Neural progenitor cell (in vitro differentiated cells): ENCODE measurements at regions not wholly inside any gene's neighbourhood (a gene's known extent, or its start where the extent isn't known, plus 50 kb on each side); places are given as distances from the start of the nearest gene placed in this dataset.

Experiments
- DNase-seq: peaks from one replicate; pipeline ENCODE4 v3.0.0-alpha.2; 2016; ENCODE audit warnings: low spot score
- H2AFZ ChIP-seq: fragments of 200-600 bp; sonication (generic); replicated peaks from 2 replicates; pipeline ENCODE4 v1.6.1; 2016; ENCODE audit warnings: antibody characterized with exemption
- H3F3A ChIP-seq: fragments of 200-600 bp; sonication (generic); 2 replicates; pipeline ENCODE4 v1.6.1; 2016; ENCODE audit warnings: antibody characterized with exemption, low read depth
- H3K27ac ChIP-seq: fragments of 200-600 bp; sonication (generic); 2 replicates; pipeline ENCODE4 v1.5.1; 2016; ENCODE audit warnings: mild to moderate bottlenecking
- H3K27me3 ChIP-seq: fragments of 200-600 bp; sonication (generic); 2 replicates; pipeline ENCODE4 v1.6.1; 2016; ENCODE audit warnings: mild to moderate bottlenecking, moderate library complexity
- H3K36me3 ChIP-seq: fragments of 200-600 bp; sonication (generic); 2 replicates; pipeline ENCODE4 v1.5.1; 2016
- H3K4me1 ChIP-seq: fragments of 200-600 bp; sonication (generic); 2 replicates; pipeline ENCODE4 v1.6.1; 2016; ENCODE audit warnings: mixed run types
- H3K4me2 ChIP-seq: fragments of 200-600 bp; sonication (generic); 2 replicates; pipeline ENCODE4 v1.6.1; 2016
- H3K4me3 ChIP-seq: fragments of 200-600 bp; sonication (generic); 2 replicates; pipeline ENCODE4 v1.5.1; 2016
- H3K79me2 ChIP-seq: fragments of 200-600 bp; sonication (generic); 2 replicates; pipeline ENCODE4 v1.6.1; 2016; ENCODE audit warnings: low read depth
- H3K9ac ChIP-seq: fragments of 200-600 bp; sonication (generic); 2 replicates; pipeline ENCODE4 v1.6.1; 2016
- H3K9me3 ChIP-seq: fragments of 200-600 bp; sonication (generic); 2 replicates; pipeline ENCODE4 v1.5.1; 2016; ENCODE audit warnings: low read depth
- H4K20me1 ChIP-seq: fragments of 200-600 bp; sonication (generic); 2 replicates; pipeline ENCODE4 v1.6.1; 2016; ENCODE audit warnings: low read depth
- H3K27ac Mint-ChIP-seq: 3 replicates; pipeline ENCODE4 v1.8.0; 2021; ENCODE audit warnings: mixed read lengths
- H3K27me3 Mint-ChIP-seq: 2 replicates; pipeline ENCODE4 v1.8.0; 2022; ENCODE audit warnings: low read depth, mild to moderate bottlenecking, inconsistent platforms, moderate library complexity, mixed read lengths; ENCODE audit not compliant: insufficient read depth
- H3K36me3 Mint-ChIP-seq: 3 replicates; pipeline ENCODE4 v1.8.0; 2021; ENCODE audit warnings: mixed read lengths
- H3K4me1 Mint-ChIP-seq: 3 replicates; pipeline ENCODE4 v1.8.0; 2021; ENCODE audit warnings: mixed read lengths
- H3K4me3 Mint-ChIP-seq: 3 replicates; pipeline ENCODE4 v1.8.0; 2021; ENCODE audit warnings: mild to moderate bottlenecking, moderate library complexity, mixed read lengths
- H3K9me3 Mint-ChIP-seq: 3 replicates; pipeline ENCODE4 v1.8.0; 2020; ENCODE audit warnings: mixed read lengths
- EZH2 ChIP-seq: fragments of 200-600 bp; sonication (generic); IDR thresholded peaks from 2 replicates; pipeline ENCODE4 v1.6.1; 2017; ENCODE audit warnings: antibody characterized with exemption, mild to moderate bottlenecking, moderate library complexity
- EZH2phosphoT487 ChIP-seq: fragments of 200-600 bp; sonication (generic); IDR thresholded peaks from 2 replicates; pipeline ENCODE4 v1.6.1; 2017; ENCODE audit warnings: antibody characterized with exemption
- TF ChIP-seq, protein P1 (sequence below): fragments of 200-600 bp; sonication (generic); IDR thresholded peaks from 2 replicates; pipeline ENCODE4 v1.5.1; 2017; ENCODE audit warnings: antibody characterized with exemption, mild to moderate bottlenecking

DNA sequence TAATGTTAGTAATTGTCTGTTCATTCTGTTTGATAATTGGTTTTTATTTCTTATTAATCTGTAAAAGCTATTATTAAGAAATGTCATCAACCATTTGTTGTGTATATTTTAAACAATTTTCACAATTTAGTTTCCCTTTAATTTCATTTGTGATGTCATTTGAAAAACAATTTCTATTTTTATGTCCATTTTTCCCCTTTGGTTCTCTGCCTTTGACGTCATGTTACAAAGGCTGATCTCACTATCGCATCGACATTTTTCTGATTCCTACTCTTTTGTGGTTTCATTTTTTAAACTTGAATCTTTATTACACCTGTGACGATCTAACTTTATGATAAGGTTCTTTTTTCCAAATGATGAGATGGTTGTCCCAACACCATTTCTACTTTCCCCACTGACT lies 191.0 kb upstream of the ZNF507 start:
- no peak overlapping the region for H3K9ac ChIP-seq
- no peaks in the 10 kb centered on the region for H3K36me3 Mint-ChIP-seq
- no peaks in the 10 kb centered on the region for H3K4me1 Mint-ChIP-seq
- no peak overlapping the region for H3K4me2 ChIP-seq
- no peaks in the 10 kb centered on the region for H4K20me1 ChIP-seq
- TF ChIP-seq EZH2 (no peak), EZH2phosphoT487 (no peak)
- TF ChIP-seq, protein P1, sequence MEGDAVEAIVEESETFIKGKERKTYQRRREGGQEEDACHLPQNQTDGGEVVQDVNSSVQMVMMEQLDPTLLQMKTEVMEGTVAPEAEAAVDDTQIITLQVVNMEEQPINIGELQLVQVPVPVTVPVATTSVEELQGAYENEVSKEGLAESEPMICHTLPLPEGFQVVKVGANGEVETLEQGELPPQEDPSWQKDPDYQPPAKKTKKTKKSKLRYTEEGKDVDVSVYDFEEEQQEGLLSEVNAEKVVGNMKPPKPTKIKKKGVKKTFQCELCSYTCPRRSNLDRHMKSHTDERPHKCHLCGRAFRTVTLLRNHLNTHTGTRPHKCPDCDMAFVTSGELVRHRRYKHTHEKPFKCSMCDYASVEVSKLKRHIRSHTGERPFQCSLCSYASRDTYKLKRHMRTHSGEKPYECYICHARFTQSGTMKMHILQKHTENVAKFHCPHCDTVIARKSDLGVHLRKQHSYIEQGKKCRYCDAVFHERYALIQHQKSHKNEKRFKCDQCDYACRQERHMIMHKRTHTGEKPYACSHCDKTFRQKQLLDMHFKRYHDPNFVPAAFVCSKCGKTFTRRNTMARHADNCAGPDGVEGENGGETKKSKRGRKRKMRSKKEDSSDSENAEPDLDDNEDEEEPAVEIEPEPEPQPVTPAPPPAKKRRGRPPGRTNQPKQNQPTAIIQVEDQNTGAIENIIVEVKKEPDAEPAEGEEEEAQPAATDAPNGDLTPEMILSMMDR: no peak
- peaks cover 3% of the 10 kb centered on the region for H3K27me3 Mint-ChIP-seq
- peaks cover 2% of the 10 kb centered on the region for H3K9me3 Mint-ChIP-seq
- H3K4me3 Mint-ChIP-seq: no peak overlapping the region
- no peaks in the 10 kb centered on the region for H3K27me3 ChIP-seq
- no peak overlapping the region for H3K4me3 ChIP-seq
- no peak overlapping the region for H3K27ac ChIP-seq
- no peaks in the 10 kb centered on the region for H3K36me3 ChIP-seq
- H3F3A ChIP-seq: no peaks in the 10 kb centered on the region
- DNase-seq: no peak
- no peak overlapping the region for H2AFZ ChIP-seq
- no peaks in the 10 kb centered on the region for H3K4me1 ChIP-seq
- no peak overlapping the region for H3K27ac Mint-ChIP-seq
- H3K79me2 ChIP-seq: no peaks in the 10 kb centered on the region
- H3K9me3 ChIP-seq: peaks cover 5% of the 10 kb centered on the region

DNA sequence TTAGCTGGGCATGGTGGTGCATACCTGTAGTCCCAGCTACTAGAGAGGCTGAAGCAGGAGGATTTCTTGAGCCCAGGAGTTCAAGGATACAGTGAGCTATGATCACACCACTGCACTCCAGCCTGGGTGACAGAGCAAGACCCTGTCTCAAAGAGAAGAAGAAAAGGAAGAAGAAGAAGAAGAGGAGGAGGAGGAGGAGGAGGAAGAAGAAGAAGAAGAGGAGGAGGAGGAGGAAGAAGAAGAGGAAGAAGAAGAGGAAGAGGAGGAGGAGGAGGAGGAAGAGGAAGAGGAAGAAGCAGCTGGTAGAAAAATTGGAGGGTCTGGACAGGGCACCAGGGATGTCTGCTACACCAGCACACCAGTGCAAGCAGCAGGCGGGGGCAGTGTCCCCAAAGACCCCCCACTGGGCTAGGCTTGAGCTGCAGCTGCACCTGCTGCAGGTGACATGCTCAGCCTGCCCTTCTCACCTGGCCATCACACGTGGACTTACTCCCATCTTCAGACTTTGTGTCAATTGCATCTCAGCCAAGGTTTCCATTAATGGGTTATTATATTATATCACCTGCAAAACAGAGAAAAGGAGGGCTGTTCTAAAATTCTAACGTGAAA lies 180.9 kb upstream of the ZNF507 start:
- DNase-seq: no peak
- Mint-ChIP-seq H3K9me3 (no peaks in the 10 kb centered on the region), H3K27me3 (peaks cover 2% of the 10 kb centered on the region), H3K4me1 (no peaks in the 10 kb centered on the region), H3K36me3 (no peaks in the 10 kb centered on the region), H3K27ac (no peak overlapping the region), H3K4me3 (no peak overlapping the region)
- no peaks in the 10 kb centered on the region for H3K4me1 ChIP-seq
- no peak overlapping the region for H3K4me3 ChIP-seq
- no peaks in the 10 kb centered on the region for H3K27me3 ChIP-seq
- H3K4me2 ChIP-seq: no peak overlapping the region
- no peaks in the 10 kb centered on the region for H3K79me2 ChIP-seq
- H2AFZ ChIP-seq: no peak overlapping the region
- H3K9me3 ChIP-seq: no peaks in the 10 kb centered on the region
- H3K36me3 ChIP-seq: no peaks in the 10 kb centered on the region
- H3K9ac ChIP-seq: no peak overlapping the region
- no peaks in the 10 kb centered on the region for H4K20me1 ChIP-seq
- H3K27ac ChIP-seq: no peak overlapping the region
- H3F3A ChIP-seq: no peaks in the 10 kb centered on the region
- TF ChIP-seq, protein P1: no peak
- TF ChIP-seq EZH2phosphoT487: no peak
- TF ChIP-seq EZH2: no peak

DNA sequence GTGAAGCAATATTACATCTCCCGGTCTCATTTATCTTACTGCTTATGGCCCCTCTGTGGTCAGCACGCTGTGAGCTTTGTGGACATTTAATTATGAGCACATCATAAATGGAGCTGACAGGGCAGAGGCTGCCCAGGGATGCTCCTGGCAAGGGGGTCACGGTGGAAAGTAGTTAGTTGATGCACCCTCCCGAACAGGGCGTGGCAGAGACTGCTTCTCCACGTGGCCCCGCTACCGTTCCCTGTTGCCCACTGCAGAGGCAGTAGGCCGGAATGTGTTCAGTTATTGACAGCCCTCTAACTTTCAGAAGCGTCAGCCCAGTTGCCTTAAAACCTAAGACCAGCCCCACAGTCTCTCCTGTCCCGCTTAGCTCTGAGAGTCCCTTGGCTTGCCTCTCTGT lies 180.3 kb upstream of the ZNF507 start:
- Histone ChIP-seq H3F3A (no peaks in the 10 kb centered on the region), H3K27ac (no peak overlapping the region), H3K27me3 (no peaks in the 10 kb centered on the region), H3K36me3 (no peaks in the 10 kb centered on the region), H3K4me3 (no peak overlapping the region), H3K79me2 (no peaks in the 10 kb centered on the region), H3K9ac (no peak overlapping the region), H3K4me2 (no peak overlapping the region), H3K4me1 (no peaks in the 10 kb centered on the region), H4K20me1 (no peaks in the 10 kb centered on the region), H2AFZ (no peak overlapping the region), H3K9me3 (no peaks in the 10 kb centered on the region)
- H3K4me1 Mint-ChIP-seq: no peaks in the 10 kb centered on the region
- H3K4me3 Mint-ChIP-seq: no peak overlapping the region
- peaks cover 2% of the 10 kb centered on the region for H3K27me3 Mint-ChIP-seq
- H3K9me3 Mint-ChIP-seq: no peaks in the 10 kb centered on the region
- H3K36me3 Mint-ChIP-seq: no peaks in the 10 kb centered on the region
- no peak for TF ChIP-seq EZH2phosphoT487
- no peak for TF ChIP-seq EZH2
- TF ChIP-seq, protein P1: no peak
- no peak for DNase-seq
- H3K27ac Mint-ChIP-seq: no peak overlapping the region
